Heart right ventricle (tissue), 16 donors: ENCODE measurements at regions not wholly inside any gene's neighbourhood (a gene's known extent, or its start where the extent isn't known, plus 50 kb on each side); places are given as distances from the start of the nearest gene placed in this dataset.

ENCODE experiments used
- ATAC-seq, 8 donors: fragments of 200-7000 bp; cut with Tn5 transposase; one replicate each; pipeline ENCODE4 v1.9.1; 2020; ENCODE audit warnings: mild to moderate bottlenecking in 8 of 8, moderate library complexity in 8 of 8, moderate number of reproducible peaks in 1 of 8
- DNase-seq, 2 donors: peaks; one replicate each; pipeline ENCODE4 v3.0.0-alpha.2; 2020
- H3K27ac ChIP-seq, 10 donors: fragments of 200-600 bp; sonication (generic) in 2 of 10; one replicate each; pipeline versions ENCODE4 v1.5.0 to v1.8.0; 2020 to 2022; ENCODE audit warnings: mild to moderate bottlenecking in 3 of 10
- H3K27me3 ChIP-seq, 7 donors: fragments of 200-600 bp; one replicate each; pipeline ENCODE4 v1.8.0; 2021 to 2022; ENCODE audit warnings: mild to moderate bottlenecking in 2 of 7
- H3K36me3 ChIP-seq, 9 donors: fragments of 200-600 bp; sonication (generic) in 1 of 9; one replicate each; pipeline versions ENCODE4 v1.5.0 to v1.8.0; 2020 to 2022; ENCODE audit warnings: mild to moderate bottlenecking in 2 of 9
- H3K4me1 ChIP-seq, 9 donors: fragments of 200-600 bp; sonication (generic) in 1 of 9; one replicate each; pipeline versions ENCODE4 v1.5.0 to v1.8.0; 2020 to 2022; ENCODE audit warnings: mild to moderate bottlenecking in 4 of 9
- H3K4me3 ChIP-seq, 10 donors: fragments of 200-600 bp; sonication (generic) in 2 of 10; one replicate each; pipeline versions ENCODE4 v1.5.0 to v1.8.0; 2020 to 2022; ENCODE audit warnings: mild to moderate bottlenecking in 7 of 10, moderate library complexity in 2 of 10
- H3K9me3 ChIP-seq, 11 donors: fragments of 200-600 bp in 10 of 11; sonication (generic) in 2 of 11; one replicate each; pipeline versions ENCODE4 v1.5.0 to v1.8.0; 2013 to 2022; ENCODE audit warnings: mild to moderate bottlenecking in 2 of 11, control low read depth in 1 of 11, moderate library complexity in 1 of 11
- CTCF ChIP-seq, 9 donors: fragments of 200-600 bp; sonication (generic) in 2 of 9; IDR thresholded peaks; one replicate each; pipeline versions ENCODE4 v1.5.0 to v1.8.0; 2021 to 2022; ENCODE audit warnings: antibody characterized with exemption in 9 of 9, mild to moderate bottlenecking in 5 of 9, moderate library complexity in 1 of 9
- WGBS, 2 donors: extraction: QIAGEN DNeasy Blood & Tissue Kit; methylation state at CpG; one replicate each; pipeline ENCODE4 v1.1.7; 2013; ENCODE audit warnings: inconsistent platforms in 1 of 2; 5-methylcytosine and 5-hydroxymethylcytosine counted together
- intact Hi-C, 10 donors: fragments of 100-400 bp; cut with DNase I; formaldehyde crosslinking; loops; one replicate each; pipeline versions ENCODE4 v1.11.1 to v1.14.2; 2022
- donor health status: Arrhythmogenic right ventricular cardiomyopathy.
- donor health status: ischemic (EF 13 %, LVEDD 7.1; RV severe dilation, severe dysfunction).
- donor health status: healthy with polysubstance abuse.
- donor health status: DM: no; HTN: yes; CAD: no.
- donor health status: DM: no; HTN: no; CAD: no.
- donor health status: ischemic (EF 25% LVEDD 6.9; RV normal size, moderate dysfunction).
- donor health status: ischemic (EF 25% LVEDD 5.7; RV mildly dilated, moderate dysfunction).
- donor health status: healthy.
- donor health status: DM: yes; HTN: yes; CAD: no.
- donor health status: Ischemic cardiomyopathy.
- donor health status: ischemic (EF 35%, LVEDD 5.7; RV mildly dilated, moderate dysfunction).
- donor health status: nonischemic (EF 11% LVEDD 7.7; RV severe dilation, severe dysfunction).
- donor health status: DM: yes; HTN: yes; CAD: no.
- donor health status: PGD.
- donor health status: ischemic (EF 29% LVEDD 5.4; RV normal size, mild dysfunction).
- donor health status: nonischemic (EF 23%, LVEDD 6.1; RV moderate dilation, normal function).

- no peak for ATAC-seq
- H3K4me1 ChIP-seq = peaks cover 0 to 53% (median 23%) of the 10 kb centered on the region in 9 donors
- no peak overlapping the region for H3K27ac ChIP-seq
- 95 to 97% methylated on average over 3 of the region's 3 CpGs for WGBS, 2 donors
- intact Hi-C loops = loop anchor here in 1 of 10 donors (5.0 kb wide), 1 partner anchor 83 kb away; the partner anchor contains the start of gene CDC42EP3
- H3K36me3 ChIP-seq = no peaks in the 10 kb centered on the region
- H3K27me3 ChIP-seq = no peaks in the 10 kb centered on the region
- H3K4me3 ChIP-seq = no peak overlapping the region
- TF ChIP-seq CTCF (IDR thresholded peaks at IDR 0.05) = no peak
- H3K9me3 ChIP-seq = peaks cover 0 to 12% (median 0%) of the 10 kb centered on the region in 11 donors
- DNase-seq = no peak
Measured at GRCh38 chr2:37589298-37589697, 82.1 kb downstream of the CDC42EP3 start.

- Histone ChIP-seq H3K36me3 (no peaks in the 10 kb centered on the region), H3K9me3 (peaks cover 0 to 20% (median under 1%) of the 10 kb centered on the region in 11 donors), H3K4me3 (no peak overlapping the region), H3K4me1 (peaks cover 0 to 47% (median 22%) of the 10 kb centered on the region in 9 donors), H3K27me3 (no peaks in the 10 kb centered on the region), H3K27ac (peak overlapping the region in 2 of 10 donors; percentile 14 to 18)
- 70 to 80% methylated on average over 3 of the region's 3 CpGs for WGBS, 2 donors
- TF ChIP-seq CTCF (IDR thresholded peaks at IDR 0.05) = no peak
- ATAC-seq (peak in 1 of 8 donors; percentile 77), DNase-seq (no peak)
- intact Hi-C loops = no loop called here
Measured at GRCh38 chr2:37590119-37590571, 81.3 kb downstream of the CDC42EP3 start.
